Stimulated activated CD4-positive, alpha-beta T cell treated with anti-CD3 and anti-CD28 coated beads, TNF-alpha, amount 100 ng/mL, for 24 hours (primary cell): ENCODE measurements at regions not wholly inside any gene's neighbourhood (a gene's known extent, or its start where the extent isn't known, plus 50 kb on each side); places are given as distances from the start of the nearest gene placed in this dataset.
"Not testable (repeated sequence)": the region's sequence is repeated elsewhere in the genome, so short reads cannot be mapped to it uniquely, and the experiment has no call there.

Experiments used
- DNase-seq, 3 experiments: peaks; one replicate each; pipeline ENCODE4 v3.0.0-alpha.2; 2020; ENCODE audit warnings: low read depth in 3 of 3

DNA sequence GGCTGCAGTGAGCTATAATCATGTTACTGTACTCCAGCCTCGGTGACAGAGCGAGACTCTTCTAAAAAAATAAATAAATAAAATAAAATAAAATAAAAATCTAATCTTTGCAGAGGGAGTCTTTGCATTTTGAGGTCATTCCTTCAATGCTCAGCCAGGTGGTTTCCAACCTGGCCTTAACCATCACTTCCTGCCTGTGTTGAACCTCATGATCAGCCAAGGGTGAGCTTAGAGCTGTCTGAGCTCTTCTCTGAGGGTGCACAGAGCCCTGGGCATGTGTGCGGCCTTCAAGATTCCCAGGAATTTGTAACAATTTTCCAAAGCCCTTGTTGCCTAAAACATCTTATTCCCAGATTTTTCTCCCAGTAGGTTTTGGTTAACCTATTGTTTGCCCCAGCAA, 94.3 kb downstream of the KCNJ12 start:
- DNase-seq, result not testable (repeated sequence)

GRCh38 chr17:21470861-21471260, 94.7 kb downstream of the KCNJ12 start:
- no peak for DNase-seq

GRCh38 chr17:21474815-21475214, 98.7 kb downstream of the KCNJ12 start:
- DNase-seq, result no peak

DNA sequence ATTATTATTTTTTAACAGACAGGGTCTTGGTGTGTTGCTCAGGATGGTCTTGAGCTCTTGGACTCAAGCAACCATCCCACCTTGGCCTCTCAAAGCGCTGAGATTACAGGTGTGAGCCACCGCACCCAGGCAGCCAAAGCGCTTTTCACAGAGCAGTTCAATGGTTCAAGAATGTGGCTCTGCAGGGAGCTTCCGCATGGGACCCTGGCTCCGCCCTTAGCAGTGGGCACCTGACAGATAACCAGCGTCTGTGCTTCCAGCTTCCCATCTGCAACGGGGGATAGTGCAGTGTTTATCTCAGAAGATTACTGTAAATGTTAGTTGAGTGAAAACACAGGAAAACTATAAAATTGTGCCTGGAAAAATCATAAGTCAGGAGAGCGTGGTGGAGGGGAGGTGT, 99.4 kb downstream of the KCNJ12 start:
- DNase-seq, result no peak

DNA sequence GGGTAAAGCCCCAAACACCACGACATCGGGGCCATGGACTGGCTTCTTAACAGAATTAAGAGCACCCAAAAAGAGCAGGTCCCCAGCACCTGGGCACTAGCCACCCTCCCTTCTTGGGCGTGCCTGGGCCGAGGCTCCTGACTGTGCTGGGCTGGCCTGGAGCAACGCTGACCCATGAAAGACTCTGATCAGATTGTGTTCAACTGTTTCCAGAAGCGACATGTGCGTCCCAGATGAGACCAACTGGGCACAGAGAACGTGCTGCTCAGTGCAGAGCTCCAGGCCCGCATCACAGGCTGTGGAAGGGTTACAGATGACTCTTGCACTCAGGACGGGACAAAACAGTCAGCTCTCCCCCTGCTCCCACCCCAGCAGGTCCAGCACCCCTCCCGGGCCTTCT, 100.7 kb downstream of the KCNJ12 start:
- no peak for DNase-seq

DNA sequence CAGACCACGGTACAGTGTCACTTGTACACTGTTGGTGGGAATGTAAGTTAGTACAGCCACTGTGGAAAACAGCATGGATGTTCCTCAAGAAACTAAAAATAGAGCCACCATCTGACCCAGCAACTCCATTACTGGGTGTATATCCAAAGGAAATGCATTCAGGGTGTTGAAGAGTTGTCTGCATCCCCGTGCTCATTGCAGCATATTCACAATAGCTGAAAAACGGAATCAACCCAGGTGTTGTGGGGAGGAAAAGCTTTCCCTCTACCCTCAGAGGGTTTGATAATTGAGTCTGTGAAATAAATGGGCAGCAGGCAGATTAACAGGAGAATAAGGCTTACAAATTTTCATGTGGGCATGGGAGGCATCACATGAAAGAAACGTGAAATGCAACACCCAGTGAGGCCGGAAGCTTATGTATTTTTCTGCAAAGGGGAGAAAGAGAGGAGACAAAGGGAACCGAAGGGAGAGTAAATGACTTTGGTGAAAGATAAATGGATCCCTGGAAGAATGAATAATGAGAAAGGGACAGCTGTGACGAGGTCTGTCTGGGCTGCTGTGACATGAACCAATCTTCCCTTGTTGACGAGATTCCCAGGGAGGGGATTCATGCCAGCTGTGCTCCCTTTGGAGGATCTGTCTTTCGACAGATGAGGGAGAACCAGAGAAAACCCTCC, 106.2 kb downstream of the KCNJ12 start:
- DNase-seq, result no peak

DNA sequence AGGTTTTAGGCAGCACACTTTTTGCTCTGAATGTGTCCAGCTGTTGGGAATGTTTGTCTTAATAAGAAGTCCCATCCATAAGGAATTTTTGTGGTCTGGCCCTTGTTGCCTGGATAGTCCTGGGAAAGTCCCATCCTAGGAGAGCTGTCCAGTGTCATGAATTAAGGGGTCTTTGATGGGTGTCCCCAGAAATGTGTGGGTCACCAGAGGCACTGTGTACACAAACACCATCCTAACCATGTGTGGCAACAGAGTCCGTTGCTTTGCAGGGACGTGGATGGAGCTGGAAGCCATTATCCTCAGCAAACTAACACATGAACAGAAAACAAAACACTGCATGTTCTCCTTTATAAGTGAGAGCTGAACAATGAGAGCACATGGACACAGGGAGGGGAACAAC, 111.9 kb downstream of the KCNJ12 start:
- DNase-seq, result not testable (repeated sequence)

DNA sequence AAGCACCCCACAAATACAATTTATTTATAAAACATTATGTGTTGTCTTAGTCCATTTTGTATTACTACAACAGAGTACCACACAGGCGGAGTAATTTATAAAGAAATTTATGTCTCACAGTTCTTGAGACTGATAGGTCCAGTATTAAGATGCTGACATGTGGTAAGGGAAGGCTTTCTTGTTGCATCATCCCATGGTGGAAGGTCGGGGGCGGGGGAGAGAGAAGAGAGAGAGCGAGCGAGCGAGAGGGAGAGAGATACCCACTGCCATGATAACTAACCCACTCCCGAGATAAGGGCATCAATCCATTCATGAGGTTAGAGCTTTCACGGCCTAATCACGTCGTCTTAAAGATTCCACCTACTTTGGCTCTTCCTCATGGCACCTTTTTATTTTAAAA, 117.8 kb downstream of the KCNJ12 start:
- no peak for DNase-seq

DNA sequence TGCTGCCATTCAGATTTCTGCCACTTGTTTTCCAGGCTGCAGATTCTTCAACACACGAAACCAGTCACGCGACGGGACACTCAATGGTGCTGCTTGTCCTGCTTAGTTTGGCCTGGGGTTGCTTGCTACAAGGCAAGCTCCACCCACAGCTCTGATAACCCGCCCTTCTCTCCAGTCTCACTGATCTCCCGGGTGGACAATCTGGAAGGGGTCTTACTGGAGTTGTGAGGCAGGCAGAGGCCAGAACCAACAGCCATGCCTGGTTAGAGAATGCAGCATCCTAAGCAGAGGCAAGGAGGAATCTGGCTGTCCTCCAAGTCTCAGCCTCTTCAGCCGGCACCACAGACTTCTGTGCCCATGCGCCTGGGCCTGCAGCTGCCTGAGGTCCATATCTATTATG, 119.1 kb downstream of the KCNJ12 start:
- DNase-seq, result no peak

DNA sequence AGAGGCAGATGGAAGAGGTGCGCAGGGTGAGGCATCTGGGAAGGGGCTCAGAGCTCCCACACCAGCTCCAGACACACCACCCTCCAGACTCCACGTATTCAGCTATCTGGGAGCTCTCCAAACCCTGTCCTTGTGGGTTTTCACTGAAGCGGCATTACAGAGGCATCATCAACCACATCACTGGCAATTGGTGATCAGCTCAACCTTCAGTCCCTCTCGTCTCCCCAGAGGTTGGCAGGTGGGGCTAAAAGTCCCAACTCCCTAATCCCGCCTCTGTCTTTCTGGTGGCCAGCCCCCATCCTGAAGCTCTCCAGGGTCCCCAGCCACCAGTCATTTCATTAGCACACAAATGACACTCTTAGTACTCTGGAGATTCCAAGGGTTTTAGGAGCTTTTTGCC, 123.9 kb downstream of the KCNJ12 start:
- no peak for DNase-seq

DNA sequence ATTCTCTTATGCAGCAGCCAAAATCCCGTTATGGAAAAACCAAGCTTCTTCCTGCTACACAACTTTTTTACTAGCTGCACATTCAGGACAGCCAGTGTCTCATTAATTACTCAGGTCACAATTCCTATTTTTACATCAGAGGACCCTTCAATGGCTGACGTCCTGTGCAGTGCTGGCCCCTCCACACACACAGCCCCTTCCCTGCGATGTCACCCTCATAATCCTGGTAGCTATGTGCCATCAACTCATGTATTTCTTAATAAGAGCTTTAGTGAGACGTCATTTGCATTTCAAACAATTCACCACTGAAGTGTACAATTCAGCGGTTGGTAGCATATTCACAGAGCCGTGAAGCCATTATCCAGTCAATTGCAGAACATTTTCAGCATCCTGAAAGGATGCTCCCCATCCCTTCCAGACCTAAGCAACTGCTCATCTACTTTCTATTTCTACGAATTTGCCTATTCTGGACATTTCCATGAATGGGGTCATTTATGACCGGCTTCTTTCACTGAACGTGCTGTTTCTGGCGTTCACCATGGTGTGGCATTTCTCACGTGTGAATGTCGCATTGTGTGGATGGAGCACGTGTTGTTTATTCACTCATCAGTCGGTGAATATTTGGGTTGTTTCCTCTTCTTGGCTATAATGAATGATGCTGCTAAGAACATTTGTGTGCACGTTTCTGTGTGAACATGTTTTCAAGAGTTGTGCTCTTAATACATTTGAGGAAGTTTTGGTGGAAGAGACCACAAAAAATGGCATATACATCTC, 126.0 kb downstream of the KCNJ12 start:
- DNase-seq, result not testable (repeated sequence)

DNA sequence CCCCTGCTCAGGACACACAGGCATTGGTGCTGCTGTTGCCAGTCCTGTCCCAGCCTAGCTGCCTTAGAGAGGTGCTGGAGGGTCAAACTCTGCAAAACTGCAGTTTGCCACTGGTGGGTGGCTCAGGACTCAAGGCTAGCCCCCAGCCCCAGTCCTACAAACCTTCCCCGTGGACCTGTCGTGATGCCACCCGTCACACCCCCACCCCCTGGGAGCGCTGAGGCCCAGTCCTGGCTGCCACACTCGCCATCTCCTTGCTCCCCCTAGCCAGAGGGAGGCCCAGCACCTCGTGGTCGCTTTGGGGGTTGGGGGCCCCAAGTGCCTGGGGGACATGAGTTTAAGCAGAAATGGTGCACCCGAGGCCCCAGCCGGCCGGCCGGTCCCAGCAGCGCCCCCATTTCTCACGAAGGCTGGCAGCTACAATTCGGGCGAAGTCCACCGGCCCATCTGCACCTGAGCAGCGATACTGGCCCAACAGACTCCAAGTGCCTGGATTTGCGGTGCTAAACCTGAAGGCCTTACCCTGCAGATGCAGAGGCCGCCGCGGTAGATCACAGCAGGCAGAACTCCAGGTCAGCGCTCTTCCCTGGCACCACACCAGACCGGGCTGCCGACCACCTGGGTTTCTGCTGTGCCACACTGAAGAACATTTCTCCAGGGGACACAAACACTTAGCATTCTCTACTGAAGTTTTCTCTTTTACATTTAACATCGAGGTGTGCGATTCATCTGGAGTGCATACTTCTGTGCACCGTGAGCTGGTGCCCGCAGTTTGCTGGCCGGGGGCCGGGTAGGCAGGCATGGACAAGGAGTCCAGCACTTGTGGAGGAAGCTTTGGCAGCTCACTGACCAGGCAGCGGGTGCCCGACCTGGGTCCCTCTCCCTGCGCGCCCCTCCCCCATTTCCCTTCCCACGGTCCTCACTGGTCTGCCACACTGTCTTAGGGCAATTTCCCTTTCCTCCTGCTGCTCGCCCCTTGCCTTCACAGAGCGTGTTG, 130.0 kb downstream of the KCNJ12 start:
- DNase-seq, result no peak

DNA sequence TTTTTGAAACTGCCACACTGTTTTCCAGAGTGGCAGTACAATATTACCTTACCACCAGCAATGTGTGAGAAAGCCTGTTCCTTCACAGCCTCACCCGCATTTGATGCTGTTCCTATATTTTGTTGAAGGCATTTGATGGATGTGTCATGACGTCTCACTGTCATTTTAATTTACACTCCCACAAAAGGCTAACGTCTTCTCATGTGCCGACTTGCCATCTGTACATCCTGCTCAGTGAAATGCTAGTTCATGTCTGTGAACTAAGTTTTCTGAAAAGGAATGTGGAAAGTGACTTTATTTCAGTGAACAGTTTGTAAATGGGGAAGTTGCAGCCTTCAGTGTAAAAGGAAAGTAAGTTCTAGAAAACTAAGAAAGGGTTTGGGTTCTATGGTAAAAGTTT, 131.6 kb downstream of the KCNJ12 start:
- not testable (repeated sequence) for DNase-seq

DNA sequence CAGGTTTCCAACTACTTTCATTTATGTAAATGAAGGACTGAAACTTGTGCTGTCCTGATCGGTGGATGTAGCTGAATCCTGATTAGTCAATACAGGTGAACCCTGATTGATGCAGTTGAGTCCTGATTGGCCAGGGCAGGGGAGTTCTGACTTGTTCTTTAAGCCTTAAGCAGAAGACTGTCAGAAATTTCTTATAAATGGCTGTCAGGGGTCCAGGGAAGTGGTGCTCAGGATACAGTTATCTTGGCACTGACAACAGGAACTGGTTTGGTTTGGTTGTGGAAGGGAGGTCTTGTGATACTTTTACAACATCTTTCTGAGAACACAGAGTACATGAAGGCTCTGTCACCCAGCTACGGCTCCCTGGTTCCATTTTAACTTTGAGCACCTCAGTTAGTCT, 132.1 kb downstream of the KCNJ12 start:
- no peak for DNase-seq

DNA sequence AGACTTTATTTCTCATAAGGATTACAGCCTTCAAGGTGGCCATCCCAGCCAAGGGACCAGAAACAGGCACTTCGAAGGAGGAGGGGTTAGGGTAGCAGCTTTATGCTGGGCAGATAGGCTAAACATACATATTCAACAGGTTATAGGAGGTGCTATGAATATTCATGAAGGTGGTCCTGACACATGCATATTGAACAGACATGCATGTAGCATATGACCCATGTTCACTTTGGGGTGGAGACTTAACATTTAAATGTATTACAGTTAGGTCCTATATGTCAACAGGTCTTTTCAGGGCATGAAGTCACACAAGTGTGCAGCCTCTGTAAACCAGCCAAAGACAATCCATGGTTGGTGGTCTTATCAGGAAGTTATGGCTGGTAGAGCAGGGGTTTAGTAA, 133.2 kb downstream of the KCNJ12 start:
- DNase-seq, result not testable (repeated sequence)

DNA sequence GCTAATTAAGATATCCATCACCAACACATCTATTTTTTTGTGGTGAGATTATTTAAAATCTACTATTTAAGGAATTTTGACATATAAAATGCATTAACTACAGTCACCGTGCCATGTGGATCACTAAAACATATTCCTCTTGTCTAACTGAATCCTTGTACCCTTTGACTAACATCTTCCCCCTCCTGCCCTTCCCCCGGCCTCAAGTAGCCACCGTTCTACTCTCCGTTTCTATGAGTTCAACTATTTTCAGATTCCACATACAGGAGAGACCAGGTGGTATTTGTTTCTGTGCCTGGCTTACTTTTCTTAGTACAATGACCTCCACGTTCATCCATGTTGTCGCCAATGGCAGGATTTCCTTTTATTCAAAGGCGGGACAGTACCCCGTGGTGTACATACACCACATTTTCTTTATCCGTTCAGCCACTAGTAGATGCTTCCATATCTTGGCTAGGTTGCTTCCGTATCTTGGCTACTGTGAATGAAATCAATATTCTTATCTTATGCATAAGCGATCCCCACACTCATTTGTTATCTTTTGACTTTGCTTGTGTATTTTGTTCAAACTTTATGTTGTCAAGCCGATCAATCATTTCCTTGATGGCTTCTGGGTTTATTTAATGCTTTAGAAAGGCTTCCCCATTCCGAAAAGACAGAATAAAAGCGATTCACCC, 134.7 kb downstream of the KCNJ12 start:
- no peak for DNase-seq

GRCh38 chr17:21511363-21512195, 135.4 kb downstream of the KCNJ12 start:
- DNase-seq, result peak; percentile 33 to 63 (median 37)

DNA sequence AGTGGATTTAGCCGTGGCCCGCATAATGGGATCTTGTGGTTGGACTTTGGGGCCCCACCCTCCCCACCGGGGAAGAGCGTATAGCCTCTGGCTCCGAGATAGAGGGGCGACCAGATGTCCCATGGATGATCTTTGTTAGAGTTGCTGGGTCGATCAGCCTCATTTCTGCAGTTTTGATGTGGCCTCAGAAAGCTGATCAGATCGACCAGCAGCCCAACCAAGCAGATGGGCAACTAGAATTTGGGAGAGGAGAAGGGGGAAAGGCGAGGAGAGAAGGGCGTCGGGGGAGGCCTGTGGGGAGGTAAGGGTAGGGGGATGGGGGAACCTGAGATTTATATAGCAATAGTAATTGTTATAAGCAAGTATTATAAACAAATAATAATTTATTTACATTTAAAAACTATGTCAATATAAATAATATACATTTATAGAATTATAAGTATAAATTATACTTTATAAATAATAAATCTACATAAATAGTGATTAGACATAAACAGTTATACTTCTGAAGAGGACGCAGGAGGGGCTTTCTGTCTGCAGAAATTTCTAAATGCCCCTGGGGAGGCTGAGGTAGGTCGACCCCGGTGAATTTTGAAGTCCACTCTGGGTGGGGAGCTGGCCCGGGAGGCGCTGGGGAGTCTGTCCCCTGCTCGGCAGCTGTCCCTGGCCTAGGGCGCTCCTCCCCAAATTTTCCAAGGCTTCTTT, 136.3 kb downstream of the KCNJ12 start:
- DNase-seq, result no peak

DNA sequence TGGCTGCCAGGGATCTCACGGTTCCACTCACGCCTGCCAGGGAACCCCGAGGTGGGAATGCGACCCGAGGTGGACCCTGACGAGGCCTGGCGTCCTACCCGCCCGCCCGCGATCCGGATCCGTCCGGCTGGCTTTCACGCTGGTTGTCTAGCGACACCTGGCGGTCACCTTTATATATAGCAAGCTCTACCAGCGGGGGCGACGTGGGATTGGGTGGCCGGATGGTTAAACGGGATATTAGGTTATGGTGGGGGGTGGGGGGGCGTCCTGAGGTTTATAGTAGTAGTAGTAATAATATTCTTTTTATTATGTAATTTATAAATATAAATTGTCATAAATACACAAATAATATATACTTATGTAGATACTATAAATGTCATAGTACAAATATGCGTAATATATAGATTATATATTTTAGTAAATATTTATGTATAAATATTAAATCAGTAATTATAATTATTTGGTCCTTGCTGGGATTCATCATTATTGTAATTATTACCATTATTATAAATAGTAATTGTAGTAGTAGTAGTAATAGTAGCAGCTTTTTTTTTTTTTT, 136.9 kb downstream of the KCNJ12 start:
- peak; percentile 57 to 63 (median 62) for DNase-seq

DNA sequence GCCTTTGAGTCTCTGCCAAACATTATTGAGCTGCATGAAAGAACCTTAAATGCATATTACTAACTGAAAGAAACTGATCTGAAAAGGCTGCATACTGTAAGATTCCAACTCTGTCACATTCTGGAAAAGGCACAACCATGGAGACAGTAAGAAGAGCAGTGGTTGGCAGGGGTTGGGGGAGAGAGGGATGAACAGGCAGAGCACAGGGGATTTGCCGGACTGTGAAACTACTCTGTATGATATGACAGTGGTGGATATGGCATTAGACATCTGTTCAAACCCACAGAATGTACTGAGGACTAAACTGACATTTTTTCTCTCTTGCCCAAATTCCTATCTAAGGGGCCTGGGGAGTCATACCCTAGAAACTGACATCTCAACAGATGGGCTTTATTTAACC, 138.4 kb downstream of the KCNJ12 start:
- not testable (repeated sequence) for DNase-seq
